SHP77 (cell line): ENCODE measurements at regions not wholly inside any gene's neighbourhood (a gene's known extent, or its start where the extent isn't known, plus 50 kb on each side); places are given as distances from the start of the nearest gene placed in this dataset.

ENCODE experiments used
- DNase-seq, 2 experiments: peaks; one replicate each; lab custom pipeline; 2025; lab: John Stamatoyannopoulos, UW

- DNase-seq = no peak
These were observed 258.7 kb downstream of the FLRT2 start for GRCh38 chr14:85788470-85789233.

DNA sequence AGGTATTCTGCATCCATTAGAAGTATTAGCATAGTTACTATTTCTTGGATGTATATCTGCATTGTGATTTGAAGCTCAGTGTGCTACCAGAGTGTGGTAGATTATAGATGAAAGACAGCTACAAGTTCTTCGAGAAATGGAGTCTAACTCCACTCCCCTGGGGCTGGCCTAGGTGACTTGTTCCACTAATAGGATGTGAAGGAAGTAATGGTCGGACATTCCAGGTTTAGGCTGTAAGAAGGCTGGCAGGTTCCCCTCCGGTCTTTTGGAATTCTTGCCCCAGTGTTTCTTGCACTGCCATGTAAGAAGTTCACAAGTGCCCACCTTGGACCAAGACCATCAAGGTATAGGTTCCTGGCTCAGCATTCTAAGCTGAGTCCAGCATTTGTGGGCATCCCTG, 236.4 kb downstream of the FLRT2 start:
- DNase-seq = no peak

DNA sequence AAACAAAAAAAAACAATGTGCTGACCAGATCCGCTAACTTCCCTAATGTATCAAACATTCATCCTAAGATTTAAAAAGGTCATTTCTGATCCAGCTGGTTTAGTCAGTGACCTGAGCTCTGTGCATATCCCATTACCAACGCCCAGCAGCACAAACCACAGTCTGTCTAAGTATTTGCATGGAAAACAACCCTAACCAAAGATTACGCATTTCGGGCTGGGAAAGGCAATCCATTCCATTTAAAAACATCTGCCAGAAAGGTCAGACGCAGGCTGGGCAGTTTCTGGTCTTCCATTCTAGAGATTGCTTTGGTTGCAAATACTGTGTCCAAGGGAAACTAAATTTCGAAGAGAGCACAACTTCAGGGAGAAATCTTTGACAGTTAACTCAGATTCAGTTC, 234.9 kb downstream of the FLRT2 start:
- DNase-seq = peak; percentile 25 to 32

GRCh38 chr14:85762526-85762925, 232.6 kb downstream of the FLRT2 start:
- no peak for DNase-seq

- no peak for DNase-seq
These were observed 222.2 kb downstream of the FLRT2 start for GRCh38 chr14:85752175-85752574.

DNA sequence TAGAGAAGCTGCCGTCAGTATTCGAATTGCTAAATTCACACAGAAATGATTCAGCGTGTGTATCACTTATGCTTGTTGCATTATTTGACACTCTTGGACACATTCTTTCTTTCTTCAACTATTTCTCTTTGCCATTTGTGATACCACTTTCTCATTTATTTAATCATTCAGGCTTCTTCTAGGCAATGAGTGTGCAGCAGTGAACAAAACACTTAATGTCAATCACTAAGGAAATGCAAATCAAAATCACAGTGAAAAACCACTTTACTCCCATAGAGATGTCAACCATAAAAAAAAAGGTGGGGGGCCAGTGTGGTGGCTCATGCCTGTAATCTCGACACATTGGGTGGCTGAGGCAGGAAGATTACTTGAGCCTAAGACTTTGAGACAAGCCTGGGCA, 214.6 kb downstream of the FLRT2 start:
- no peak for DNase-seq

- no peak for DNase-seq
These were observed 202.1 kb downstream of the FLRT2 start for GRCh38 chr14:85732031-85732430.

- no peak for DNase-seq
These were observed 201.2 kb downstream of the FLRT2 start for GRCh38 chr14:85731186-85731585.

GRCh38 chr14:85728476-85729065, 198.6 kb downstream of the FLRT2 start:
- DNase-seq = no peak

DNA sequence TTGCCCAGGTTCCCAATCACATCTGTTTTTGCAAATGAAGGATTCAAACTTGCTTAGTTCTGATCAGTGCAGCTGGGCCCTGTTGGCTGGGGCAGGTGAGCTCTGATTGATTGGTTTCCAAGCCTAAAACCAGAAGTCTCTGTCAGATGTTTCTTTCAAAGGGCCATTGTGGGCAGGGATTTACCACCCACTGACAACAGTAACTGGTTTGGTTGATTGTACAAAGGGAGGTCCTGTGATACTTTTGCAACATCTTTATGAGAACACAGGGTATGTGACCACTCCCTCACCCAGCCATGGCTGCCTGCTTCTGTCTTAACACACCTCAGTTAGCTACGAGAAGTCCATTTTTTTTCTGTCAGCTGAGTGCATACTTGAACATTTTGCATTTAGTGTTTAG, 184.1 kb downstream of the FLRT2 start:
- no peak for DNase-seq

DNA sequence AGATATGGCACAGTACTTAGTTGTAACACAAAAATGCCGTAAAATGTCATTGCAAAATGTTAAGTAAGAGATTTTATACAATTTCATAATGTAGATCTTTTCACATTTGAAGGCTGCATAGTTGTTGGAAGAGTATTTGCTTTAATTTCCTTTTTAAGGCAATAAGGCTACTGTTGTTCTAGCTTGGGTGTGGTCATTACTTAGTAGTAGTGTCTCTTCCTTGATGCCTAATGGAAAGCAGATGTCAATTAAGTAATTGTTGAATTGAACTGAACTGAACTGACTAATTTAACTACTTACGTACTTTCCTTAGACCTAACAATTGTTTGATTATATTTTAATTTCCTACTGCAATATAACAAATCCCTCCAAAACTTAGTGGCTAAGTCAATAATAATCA, 181.7 kb downstream of the FLRT2 start:
- DNase-seq = no peak
